B cell (primary cell): ENCODE measurements at regions not wholly inside any gene's neighbourhood (a gene's known extent, or its start where the extent isn't known, plus 50 kb on each side); places are given as distances from the start of the nearest gene placed in this dataset.

Experiments
- ATAC-seq: fragments of 200-7000 bp; cut with Tn5 transposase; one replicate; pipeline ENCODE4 v1.10.0; 2021; ENCODE audit warnings: low read depth, mild to moderate bottlenecking, moderate number of reproducible peaks, moderate library complexity
- CTCF ChIA-PET: fragments of 350-600 bp; sonication (Branson Sonifier 250); formaldehyde crosslinking; loops from one replicate; lab custom pipeline; 2021; ENCODE audit warnings: antibody characterized with exemption, inconsistent platforms; lab: Charles Lee
- POLR2A ChIA-PET: fragments of 350-600 bp; sonication (Branson Sonifier 250); formaldehyde crosslinking; loops from one replicate; lab custom pipeline; 2021; ENCODE audit warnings: antibody characterized with exemption; lab: Charles Lee
- DNase-seq: peaks from one replicate; pipeline ENCODE4 v3.0.0; 2013
- H2AFZ ChIP-seq: 2 replicates; pipeline ENCODE4 v1.6.1; 2012; ENCODE audit warnings: mild to moderate bottlenecking, low read depth, low read length; ENCODE audit not compliant: insufficient read depth, poor library complexity, severe bottlenecking
- H3K27ac ChIP-seq, 2 donors: 1 replicate in 1 of 2; 2 replicates in 1 of 2; pipeline ENCODE4 v1.5.1; 2012 to 2013; ENCODE audit warnings: low read length in 2 of 2, mild to moderate bottlenecking in 2 of 2, moderate library complexity in 1 of 2
- H3K27me3 ChIP-seq, 4 experiments: fragments of 200-600 bp in 1 of 4; sonication (generic) in 1 of 4; replicated peaks in 1 of 4; 1 replicate in 2 of 4; 2 replicates in 2 of 4; pipeline versions ENCODE4 v1.6.1 to v1.7.0; 2013 to 2016; ENCODE audit warnings: low read length in 3 of 4, mild to moderate bottlenecking in 2 of 4, mixed read lengths in 1 of 4, moderate library complexity in 1 of 4; ENCODE audit not compliant: insufficient read depth in 4 of 4, control insufficient read depth in 3 of 4; ENCODE audit errors: control extremely low read depth in 1 of 4
- H3K36me3 ChIP-seq, 2 experiments: replicated peaks in 1 of 2; 1 replicate in 1 of 2; 2 replicates in 1 of 2; pipeline versions ENCODE4 v1.6.1 to v1.7.1; 2013; ENCODE audit warnings: low read length in 1 of 2; ENCODE audit not compliant: insufficient read depth in 2 of 2, control insufficient read depth in 1 of 2; ENCODE audit errors: control extremely low read depth in 1 of 2, extremely low read depth in 1 of 2
- H3K4me1 ChIP-seq, 2 donors: fragments of 200-600 bp in 1 of 2; sonication (generic) in 1 of 2; 1 replicate in 1 of 2; 2 replicates in 1 of 2; pipeline versions ENCODE4 v1.5.1 to v1.6.1; 2013 to 2017; ENCODE audit warnings: low read length in 2 of 2; ENCODE audit not compliant: control insufficient read depth in 2 of 2, insufficient read depth in 2 of 2
- H3K4me2 ChIP-seq: replicated peaks from 2 replicates; pipeline ENCODE3; 2012; ENCODE audit warnings: mild to moderate bottlenecking, low read depth, low read length; ENCODE audit not compliant: poor library complexity, severe bottlenecking
- H3K4me3 ChIP-seq, 5 experiments: fragments of 200-600 bp in 1 of 5; sonication (generic) in 1 of 5; 1 replicate in 3 of 5; 2 replicates in 2 of 5; pipeline versions ENCODE4 v1.5.1 to v1.7.0; 2011 to 2016; ENCODE audit warnings: low read length in 4 of 5, mild to moderate bottlenecking in 4 of 5, low read depth in 2 of 5, control low read depth in 1 of 5, moderate library complexity in 1 of 5; ENCODE audit not compliant: insufficient read depth in 1 of 5; ENCODE audit errors: control extremely low read depth in 1 of 5, extremely low read depth in 1 of 5
- H3K79me2 ChIP-seq: fragments of 200-600 bp; sonication (generic); one replicate; pipeline ENCODE4 v1.6.0; 2016; ENCODE audit warnings: low read length; ENCODE audit not compliant: control insufficient read depth, insufficient read depth
- H3K9ac ChIP-seq: fragments of 200-600 bp; sonication (generic); 2 replicates; pipeline ENCODE4 v1.6.1; 2017; ENCODE audit warnings: mild to moderate bottlenecking, low read length, moderate library complexity
- H3K9me3 ChIP-seq, 3 donors: one replicate each; pipeline versions ENCODE4 v1.6.1 to v1.7.1; 2013; ENCODE audit warnings: low read length in 2 of 3; ENCODE audit not compliant: control insufficient read depth in 2 of 3, insufficient read depth in 1 of 3; ENCODE audit errors: control extremely low read depth in 1 of 3
- H4K20me1 ChIP-seq: 2 replicates; pipeline ENCODE4 v1.6.0; 2012; ENCODE audit warnings: mild to moderate bottlenecking, low read length; ENCODE audit not compliant: insufficient read depth, control insufficient read depth, poor library complexity, severe bottlenecking
- H3K27ac Mint-ChIP-seq: one replicate; pipeline ENCODE4 v1.8.0; 2021; ENCODE audit warnings: mixed read lengths
- H3K27me3 Mint-ChIP-seq: one replicate; pipeline ENCODE4 v1.8.0; 2021; ENCODE audit warnings: mixed read lengths
- H3K4me1 Mint-ChIP-seq: one replicate; pipeline ENCODE4 v1.8.0; 2021; ENCODE audit warnings: mixed read lengths
- H3K4me3 Mint-ChIP-seq: one replicate; pipeline ENCODE4 v1.8.0; 2021; ENCODE audit warnings: mixed read lengths
- H3K9me3 Mint-ChIP-seq: one replicate; pipeline ENCODE4 v1.8.0; 2022; ENCODE audit warnings: mixed read lengths; ENCODE audit not compliant: insufficient read depth
- EZH2 ChIP-seq: IDR thresholded peaks from 2 replicates; pipeline ENCODE4 v1.6.1; 2012; ENCODE audit warnings: borderline replicate concordance, low read depth, mild to moderate bottlenecking, moderate library complexity, low read length; ENCODE audit not compliant: insufficient read depth, poor library complexity, severe bottlenecking
- WGBS: methylation state at CpG from one replicate; pipeline ENCODE4 v1.1.5; 2013; ENCODE audit warnings: missing lambda C conversion rate; ENCODE audit not compliant: insufficient coverage; 5-methylcytosine and 5-hydroxymethylcytosine counted together
- intact Hi-C: fragments of 100-400 bp; cut with micrococcal nuclease; formaldehyde crosslinking; loops from one replicate; pipeline ENCODE4 v1.10.0; 2022
- TF ChIP-seq, protein P1 (sequence below): fragments of 200-600 bp; IDR thresholded peaks from one replicate; pipeline ENCODE4 v1.8.0; 2022; ENCODE audit warnings: antibody characterized with exemption, mild to moderate bottlenecking

- TF ChIP-seq, protein P1, sequence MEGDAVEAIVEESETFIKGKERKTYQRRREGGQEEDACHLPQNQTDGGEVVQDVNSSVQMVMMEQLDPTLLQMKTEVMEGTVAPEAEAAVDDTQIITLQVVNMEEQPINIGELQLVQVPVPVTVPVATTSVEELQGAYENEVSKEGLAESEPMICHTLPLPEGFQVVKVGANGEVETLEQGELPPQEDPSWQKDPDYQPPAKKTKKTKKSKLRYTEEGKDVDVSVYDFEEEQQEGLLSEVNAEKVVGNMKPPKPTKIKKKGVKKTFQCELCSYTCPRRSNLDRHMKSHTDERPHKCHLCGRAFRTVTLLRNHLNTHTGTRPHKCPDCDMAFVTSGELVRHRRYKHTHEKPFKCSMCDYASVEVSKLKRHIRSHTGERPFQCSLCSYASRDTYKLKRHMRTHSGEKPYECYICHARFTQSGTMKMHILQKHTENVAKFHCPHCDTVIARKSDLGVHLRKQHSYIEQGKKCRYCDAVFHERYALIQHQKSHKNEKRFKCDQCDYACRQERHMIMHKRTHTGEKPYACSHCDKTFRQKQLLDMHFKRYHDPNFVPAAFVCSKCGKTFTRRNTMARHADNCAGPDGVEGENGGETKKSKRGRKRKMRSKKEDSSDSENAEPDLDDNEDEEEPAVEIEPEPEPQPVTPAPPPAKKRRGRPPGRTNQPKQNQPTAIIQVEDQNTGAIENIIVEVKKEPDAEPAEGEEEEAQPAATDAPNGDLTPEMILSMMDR, result no peak
- no peak for TF ChIP-seq EZH2
- H3K79me2 ChIP-seq, result no peaks in the 10 kb centered on the region
- ChIA-PET CTCF (interaction anchor here (7.8 to 9.1 kb wide), 2 partner anchors 412 to 661 kb away, joined by 226 to 276 read pairs; partner anchors contain the start of gene FUT8), POLR2A (no interaction called here)
- Mint-ChIP-seq H3K9me3 (no peaks in the 10 kb centered on the region), H3K4me3 (no peak overlapping the region), H3K4me1 (peaks cover 3% of the 10 kb centered on the region), H3K27me3 (peaks cover 10% of the 10 kb centered on the region), H3K27ac (no peak overlapping the region)
- no peak for DNase-seq
- peaks cover 0 to 2% of the 10 kb centered on the region in 2 donors for H3K4me1 ChIP-seq
- H3K4me3 ChIP-seq, result no peak overlapping the region
- 97% methylated on average over 4 of the region's 6 CpGs for WGBS
- H3K27me3 ChIP-seq, result no peaks in the 10 kb centered on the region
- no peaks in the 10 kb centered on the region for H3K9me3 ChIP-seq
- H3K27ac ChIP-seq, result no peak overlapping the region
- H3K4me2 ChIP-seq, result no peak overlapping the region
- H3K9ac ChIP-seq, result no peak overlapping the region
- intact Hi-C loops, result loop anchor here (10.0 kb wide), 1 partner anchor 128 kb away; no protein-coding TSS in a partner anchor
- H2AFZ ChIP-seq, result no peak overlapping the region
- no peaks in the 10 kb centered on the region for H3K36me3 ChIP-seq
- ATAC-seq, result no peak
- H4K20me1 ChIP-seq, result no peaks in the 10 kb centered on the region
Observed at GRCh38 chr14:65826946-65827345, 414.4 kb downstream of the FUT8 start.

DNA sequence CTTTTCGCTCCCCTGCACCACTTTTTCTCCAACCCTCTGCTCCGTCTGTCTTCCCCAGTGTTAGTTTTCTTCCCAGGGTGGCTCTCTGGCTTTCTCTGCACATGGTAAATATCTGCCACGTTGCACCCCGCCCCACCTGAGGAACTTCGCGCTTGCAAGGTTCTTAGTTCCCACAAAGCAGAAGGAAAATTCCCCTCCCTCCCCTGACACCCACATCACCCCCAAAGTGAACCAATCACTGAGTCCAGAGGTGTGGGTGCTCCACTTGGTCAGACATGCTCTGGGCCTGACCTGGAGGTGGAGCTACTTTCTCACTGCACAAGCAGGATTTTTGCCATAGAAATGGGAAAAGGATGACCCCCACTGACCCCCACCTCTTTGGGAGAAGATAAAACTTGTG is 415.0 kb downstream of the FUT8 start:
- no peak overlapping the region for H2AFZ ChIP-seq
- POLR2A ChIA-PET, result no interaction called here
- no peak overlapping the region for H3K27ac Mint-ChIP-seq

More for the DNA sequence above, 415.0 kb downstream of the FUT8 start:
- no peaks in the 10 kb centered on the region for H3K36me3 ChIP-seq
- Mint-ChIP-seq H3K4me3 (no peak overlapping the region), H3K9me3 (no peaks in the 10 kb centered on the region), H3K27me3 (peaks cover 10% of the 10 kb centered on the region), H3K4me1 (peaks cover 3% of the 10 kb centered on the region)
- no peaks in the 10 kb centered on the region for H3K27me3 ChIP-seq
- no peaks in the 10 kb centered on the region for H4K20me1 ChIP-seq
- WGBS, result 94% methylated on average over 6 of the region's 6 CpGs
- DNase-seq (no peak), ATAC-seq (no peak)
- no peak for TF ChIP-seq EZH2
- TF ChIP-seq, protein P1, result no peak
- no peak overlapping the region for H3K4me2 ChIP-seq
- H3K4me3 ChIP-seq, result no peak overlapping the region
- intact Hi-C loops, result loop anchor here (10.0 kb wide), 1 partner anchor 127 kb away; no protein-coding TSS in a partner anchor
- H3K9ac ChIP-seq, result no peak overlapping the region
- no peak overlapping the region for H3K27ac ChIP-seq
- peaks cover 0 to 2% of the 10 kb centered on the region in 2 donors for H3K4me1 ChIP-seq
- no peaks in the 10 kb centered on the region for H3K9me3 ChIP-seq
- H3K79me2 ChIP-seq, result no peaks in the 10 kb centered on the region
- CTCF ChIA-PET, result interaction anchor here (0.5 to 9.1 kb wide), 4 partner anchors 412 to 664 kb away, joined by 4 to 276 read pairs (median 116); partner anchors contain the start of gene FUT8
